Neutrophil (primary cell): ENCODE measurements at regions not wholly inside any gene's neighbourhood (a gene's known extent, or its start where the extent isn't known, plus 50 kb on each side); places are given as distances from the start of the nearest gene placed in this dataset.

ENCODE experiments used
- H3K27ac ChIP-seq: fragments of 200-600 bp; sonication (generic); 2 replicates; pipeline ENCODE4 v1.5.1; 2016; ENCODE audit warnings: mild to moderate bottlenecking, moderate library complexity
- H3K27me3 ChIP-seq: fragments of 200-600 bp; sonication (generic); 2 replicates; pipeline ENCODE4 v1.6.0; 2016; ENCODE audit warnings: mild to moderate bottlenecking
- H3K36me3 ChIP-seq: fragments of 200-600 bp; sonication (generic); 2 replicates; pipeline ENCODE4 v1.5.1; 2017
- H3K4me1 ChIP-seq, 2 experiments: fragments of 200-600 bp in 1 of 2; sonication (generic) in 1 of 2; 1 replicate in 1 of 2; 2 replicates in 1 of 2; pipeline versions ENCODE4 v1.5.1 to v1.6.1; 2013 to 2016; ENCODE audit warnings: low read depth in 1 of 2, low read length in 1 of 2, mild to moderate bottlenecking in 1 of 2, moderate library complexity in 1 of 2; ENCODE audit not compliant: control insufficient read depth in 1 of 2, insufficient read depth in 1 of 2
- H3K4me3 ChIP-seq, 2 experiments: fragments of 200-600 bp in 1 of 2; sonication (generic) in 1 of 2; 1 replicate in 1 of 2; 2 replicates in 1 of 2; pipeline ENCODE4 v1.5.1; 2013 to 2016; ENCODE audit warnings: low read depth in 1 of 2, low read length in 1 of 2, mild to moderate bottlenecking in 1 of 2, moderate library complexity in 1 of 2
- H3K9me3 ChIP-seq: fragments of 200-600 bp; sonication (generic); 2 replicates; pipeline ENCODE4 v1.5.1; 2016
- CTCF ChIP-seq: fragments of 200-600 bp; sonication (generic); IDR thresholded peaks from 2 replicates; pipeline ENCODE4 v1.5.1; 2016; ENCODE audit warnings: antibody characterized with exemption

GRCh38 chr13:88071371-88071770 is 400.2 kb downstream of the SLITRK5 start:
- Histone ChIP-seq H3K4me1 (no peaks in the 10 kb centered on the region), H3K36me3 (no peaks in the 10 kb centered on the region), H3K27ac (no peak overlapping the region), H3K4me3 (no peak overlapping the region), H3K9me3 (no peaks in the 10 kb centered on the region), H3K27me3 (no peaks in the 10 kb centered on the region)
- no peak for TF ChIP-seq CTCF

GRCh38 chr13:88074794-88075510 is 403.8 kb downstream of the SLITRK5 start:
- Histone ChIP-seq H3K27ac (no peak overlapping the region), H3K4me1 (no peaks in the 10 kb centered on the region), H3K4me3 (no peak overlapping the region), H3K9me3 (no peaks in the 10 kb centered on the region), H3K27me3 (no peaks in the 10 kb centered on the region), H3K36me3 (no peaks in the 10 kb centered on the region)
- TF ChIP-seq CTCF, result no peak

- no peak overlapping the region for H3K27ac ChIP-seq
- no peak for TF ChIP-seq CTCF
- H3K4me3 ChIP-seq, result no peak overlapping the region
- H3K36me3 ChIP-seq, result no peaks in the 10 kb centered on the region
- no peaks in the 10 kb centered on the region for H3K9me3 ChIP-seq
- no peaks in the 10 kb centered on the region for H3K4me1 ChIP-seq
- H3K27me3 ChIP-seq, result no peaks in the 10 kb centered on the region
Observed at GRCh38 chr13:88085036-88085435, 413.9 kb downstream of the SLITRK5 start.

DNA sequence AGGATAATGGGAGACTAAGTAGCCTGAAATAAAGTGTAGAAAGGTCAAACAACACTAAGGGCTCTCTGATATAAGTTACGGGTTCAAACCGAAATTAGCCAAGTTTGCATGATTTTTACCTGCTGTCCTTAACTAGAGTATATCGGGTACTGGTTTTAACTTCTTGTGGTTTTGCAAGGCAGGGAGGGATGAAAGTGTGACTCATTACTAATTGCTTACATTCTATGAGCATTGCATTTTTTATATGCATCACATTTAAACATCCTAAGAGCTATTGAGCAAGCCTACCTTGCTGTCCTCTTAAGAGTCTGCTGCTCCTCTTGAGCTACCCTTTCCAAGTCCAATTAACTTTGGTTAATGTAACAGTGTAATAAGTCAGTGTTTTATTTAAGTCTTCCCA is 415.4 kb downstream of the SLITRK5 start:
- Histone ChIP-seq H3K4me3 (no peak overlapping the region), H3K27ac (no peak overlapping the region), H3K36me3 (no peaks in the 10 kb centered on the region), H3K4me1 (no peaks in the 10 kb centered on the region), H3K27me3 (no peaks in the 10 kb centered on the region), H3K9me3 (no peaks in the 10 kb centered on the region)
- no peak for TF ChIP-seq CTCF

- H3K4me1 ChIP-seq, result no peaks in the 10 kb centered on the region
- H3K27me3 ChIP-seq, result no peaks in the 10 kb centered on the region
- H3K36me3 ChIP-seq, result no peaks in the 10 kb centered on the region
- H3K9me3 ChIP-seq, result no peaks in the 10 kb centered on the region
- no peak overlapping the region for H3K4me3 ChIP-seq
- TF ChIP-seq CTCF, result no peak
- H3K27ac ChIP-seq, result no peak overlapping the region
Observed at GRCh38 chr13:88097541-88097940, 426.4 kb downstream of the SLITRK5 start.
